ENCODE measurements at regions not wholly inside any gene's neighbourhood (a gene's known extent, or its start where the extent isn't known, plus 50 kb on each side); places are given as distances from the start of the nearest gene placed in this dataset.
"Not testable (repeated sequence)": the region's sequence is repeated elsewhere in the genome, so short reads cannot be mapped to it uniquely, and the experiment has no call there.

DNA sequence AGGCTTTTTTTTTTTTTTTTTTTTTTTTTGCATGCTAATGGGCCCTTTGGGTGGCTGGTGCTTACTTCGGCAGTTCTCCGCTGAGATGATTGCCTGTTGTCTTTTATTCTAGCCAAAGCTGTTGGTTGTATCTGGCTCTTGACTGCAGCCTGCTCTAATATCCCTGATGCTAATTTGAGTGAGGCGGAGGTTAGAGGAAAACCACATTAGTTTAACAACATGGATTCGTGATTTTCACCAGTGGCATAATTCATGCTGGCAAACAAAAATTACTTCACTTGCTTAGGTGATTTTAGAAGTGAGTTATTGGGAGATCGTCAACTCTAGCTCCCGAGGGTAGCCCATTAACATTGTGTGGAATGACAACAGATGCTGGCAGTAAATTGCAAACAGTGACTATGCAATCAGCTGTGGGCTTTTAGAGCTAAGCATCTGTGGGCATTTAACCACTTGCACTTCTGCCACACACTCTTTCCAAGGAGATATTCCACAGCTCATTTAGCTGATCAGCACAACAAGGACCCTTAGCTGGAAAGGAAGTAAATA lies 97.6 kb upstream of the ZDHHC17 start:
- DNase-seq, result no peak

DNA sequence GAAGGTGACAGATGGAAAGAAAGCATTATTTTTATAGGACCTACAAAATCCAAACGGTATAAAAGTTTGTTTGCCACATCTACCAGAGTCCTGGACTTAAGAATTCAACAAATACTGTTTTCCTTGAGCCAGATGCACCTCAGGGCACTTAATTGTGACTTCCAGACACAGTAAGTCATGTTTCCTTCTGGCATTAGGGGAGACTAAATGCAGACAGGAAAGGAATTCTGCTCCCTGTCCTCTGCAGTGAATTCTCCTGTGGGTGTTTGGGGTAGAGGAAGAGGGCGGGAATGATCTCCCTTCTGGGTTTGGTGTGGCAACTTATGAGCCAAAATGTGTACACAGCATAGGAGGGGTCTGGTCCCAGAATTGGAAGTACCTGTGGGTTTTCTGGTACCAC lies 93.9 kb upstream of the ZDHHC17 start:
- DNase-seq, result no peak

DNA sequence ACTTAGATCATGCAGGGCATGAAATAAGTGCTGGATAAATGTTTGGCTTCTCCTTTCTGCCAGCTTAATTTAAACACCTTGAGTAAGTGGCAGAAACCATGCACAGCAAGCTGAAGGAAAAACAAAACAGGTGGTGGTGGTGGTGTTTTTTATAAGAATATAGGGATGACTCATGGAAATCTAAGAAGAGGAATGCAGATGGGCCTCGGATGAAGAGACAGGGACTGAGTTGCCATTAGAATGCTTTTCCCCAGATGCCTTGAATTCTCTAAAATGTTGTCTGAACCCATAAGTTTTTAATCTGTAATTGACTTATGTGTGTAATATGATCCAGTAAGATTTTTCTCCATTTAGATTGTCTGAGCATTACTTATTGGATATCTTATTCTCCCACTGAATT lies 93.1 kb upstream of the ZDHHC17 start:
- DNase-seq, result no peak

DNA sequence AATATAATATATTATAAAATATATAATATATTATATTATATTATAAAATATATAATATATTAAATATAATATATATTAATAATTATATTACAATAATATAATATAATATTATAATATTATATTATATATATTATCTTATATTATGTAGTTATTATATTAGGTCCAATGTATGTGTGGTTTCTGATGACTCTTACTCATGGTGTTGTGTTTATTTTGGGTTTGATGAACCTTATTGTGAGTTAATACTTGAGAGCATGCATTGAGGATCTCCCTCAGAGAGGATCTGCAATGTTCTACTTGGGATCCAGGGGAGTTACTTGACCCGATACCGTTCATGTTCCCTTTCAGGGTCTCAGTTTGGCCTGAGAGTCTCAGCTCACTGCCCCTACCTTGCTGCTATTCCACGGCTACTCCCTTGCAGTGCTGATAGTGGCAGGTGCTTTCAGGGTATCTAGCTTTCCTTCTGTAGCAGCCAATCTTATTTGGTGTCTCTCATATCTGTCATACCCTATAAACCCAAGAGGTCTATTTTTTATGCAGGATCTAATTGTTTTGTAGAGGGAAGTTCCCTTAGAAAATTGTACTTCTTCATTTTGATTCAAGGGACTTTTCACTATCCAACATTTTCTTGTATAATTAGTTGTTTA lies 89.1 kb upstream of the ZDHHC17 start:
- DNase-seq, result no peak

- not testable (repeated sequence) for DNase-seq
These were observed 87.7 kb upstream of the ZDHHC17 start for GRCh38 chr12:76676261-76676660.

DNA sequence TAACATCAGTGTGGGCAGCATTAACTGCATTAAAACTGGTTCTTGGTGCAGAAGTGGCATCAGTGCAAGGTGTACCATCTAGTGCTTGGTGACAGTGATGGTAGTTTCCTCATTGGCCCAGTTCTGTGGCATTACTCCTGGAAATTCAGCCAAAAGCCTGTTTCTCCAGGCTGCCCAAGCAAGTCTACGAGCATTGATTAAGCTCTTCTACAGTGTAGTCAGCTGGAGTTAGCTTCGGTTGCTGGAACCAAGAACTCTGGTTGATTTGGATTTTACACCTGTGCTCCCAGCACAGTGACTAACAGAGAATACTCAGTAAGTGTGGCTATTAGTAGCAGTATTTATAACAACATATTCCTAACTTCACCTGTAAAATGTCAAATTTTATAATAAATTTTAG lies 84.9 kb upstream of the ZDHHC17 start:
- DNase-seq, result no peak

DNA sequence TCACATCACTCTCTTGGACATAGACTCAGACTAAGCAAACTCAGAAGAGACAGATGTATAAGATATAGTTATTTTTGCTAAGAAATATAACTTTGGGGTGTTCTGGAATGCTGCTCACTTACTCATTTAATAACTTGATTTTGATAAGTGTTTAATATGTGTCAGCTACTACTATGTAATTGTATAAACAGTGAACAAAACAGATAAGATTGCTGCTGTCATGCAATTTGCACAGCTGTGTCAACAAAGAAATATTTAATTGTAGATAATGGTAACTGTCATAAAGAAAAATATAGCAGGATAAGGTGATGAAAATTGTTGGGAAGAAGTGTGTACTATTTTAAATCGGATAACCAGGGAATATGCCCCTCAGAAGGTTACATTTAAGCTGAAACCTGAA lies 84.1 kb upstream of the ZDHHC17 start:
- no peak for DNase-seq

GRCh38 chr12:76680940-76681339 lies 83.0 kb upstream of the ZDHHC17 start:
- DNase-seq, result no peak

- DNase-seq, result no peak
These were observed 78.7 kb upstream of the ZDHHC17 start for GRCh38 chr12:76685246-76685678.

- no peak for DNase-seq
These were observed 75.9 kb upstream of the ZDHHC17 start for GRCh38 chr12:76687981-76688380.

DNA sequence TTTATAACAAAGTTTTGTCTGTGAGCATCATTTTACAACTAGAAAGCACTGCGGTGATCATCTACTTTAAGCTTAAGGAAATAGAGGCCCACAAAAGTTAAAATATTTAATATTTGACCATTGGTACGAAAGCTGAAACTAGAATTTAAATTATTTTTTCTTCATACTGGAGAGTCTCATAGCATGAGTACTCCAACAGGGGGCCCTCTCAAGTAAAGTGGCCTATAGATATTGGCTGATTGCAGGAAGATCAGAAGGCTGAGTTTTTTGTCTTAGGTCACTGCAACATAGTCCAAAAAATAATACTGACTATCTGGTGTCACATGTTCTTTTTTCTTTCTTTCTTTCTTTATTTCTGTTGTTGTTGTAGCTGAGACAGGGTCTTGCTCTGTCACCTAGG lies 75.3 kb upstream of the ZDHHC17 start:
- DNase-seq, result no peak

GRCh38 chr12:76690921-76691700 lies 72.8 kb upstream of the ZDHHC17 start:
- DNase-seq, result no peak

DNA sequence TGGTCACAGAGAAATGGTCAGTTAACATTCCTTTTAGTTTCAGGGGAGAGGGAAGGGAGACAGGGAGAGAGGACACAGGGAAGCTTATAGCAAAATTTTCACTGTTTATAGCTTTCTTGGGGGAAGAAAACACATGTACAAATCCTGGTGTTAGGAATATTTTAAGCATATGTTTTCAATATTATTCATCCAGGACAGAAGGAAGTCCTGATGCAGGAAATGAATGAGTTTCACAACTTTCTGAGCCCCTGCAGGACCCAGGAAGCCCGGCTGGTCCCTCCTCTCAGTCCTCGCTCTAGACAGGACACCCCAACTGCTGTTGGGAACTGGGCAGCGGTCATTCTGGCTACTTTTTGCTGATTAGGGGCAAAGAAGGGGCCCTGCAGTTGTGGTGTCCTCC lies 71.1 kb upstream of the ZDHHC17 start:
- no peak for DNase-seq

- DNase-seq, result no peak
These were observed 69.5 kb upstream of the ZDHHC17 start for GRCh38 chr12:76694369-76694768.

GRCh38 chr12:76696186-76696585 lies 67.7 kb upstream of the ZDHHC17 start:
- DNase-seq, result no peak

GRCh38 chr12:76697849-76698248 lies 66.1 kb upstream of the ZDHHC17 start:
- DNase-seq, result no peak

GRCh38 chr12:76698316-76698715 lies 65.6 kb upstream of the ZDHHC17 start:
- DNase-seq, result no peak

- no peak for DNase-seq
These were observed 64.9 kb upstream of the ZDHHC17 start for GRCh38 chr12:76698966-76699365.

DNA sequence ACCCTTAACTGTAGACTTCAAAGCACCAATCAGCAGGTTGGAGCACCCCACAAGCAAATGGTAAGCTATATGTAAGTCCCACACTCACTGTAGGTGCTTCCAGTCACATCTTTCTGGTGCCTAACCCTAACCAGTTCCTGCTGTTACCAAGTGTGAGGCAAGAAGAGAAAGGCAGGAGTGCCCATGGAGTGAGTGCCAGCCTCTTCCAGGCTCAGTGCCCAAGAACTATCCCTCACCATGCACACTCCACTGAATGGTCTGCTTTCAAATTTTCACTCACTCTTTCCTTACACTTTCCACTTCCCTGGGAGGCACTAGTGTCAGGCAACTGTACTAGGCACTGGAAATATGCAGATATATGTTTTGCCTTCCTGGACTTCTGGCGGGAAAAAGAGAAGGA lies 62.2 kb upstream of the ZDHHC17 start:
- DNase-seq, result no peak

- no peak for DNase-seq
These were observed 61.0 kb upstream of the ZDHHC17 start for GRCh38 chr12:76702946-76703345.

- DNase-seq, result no peak
These were observed 59.2 kb upstream of the ZDHHC17 start for GRCh38 chr12:76704693-76705092.

DNA sequence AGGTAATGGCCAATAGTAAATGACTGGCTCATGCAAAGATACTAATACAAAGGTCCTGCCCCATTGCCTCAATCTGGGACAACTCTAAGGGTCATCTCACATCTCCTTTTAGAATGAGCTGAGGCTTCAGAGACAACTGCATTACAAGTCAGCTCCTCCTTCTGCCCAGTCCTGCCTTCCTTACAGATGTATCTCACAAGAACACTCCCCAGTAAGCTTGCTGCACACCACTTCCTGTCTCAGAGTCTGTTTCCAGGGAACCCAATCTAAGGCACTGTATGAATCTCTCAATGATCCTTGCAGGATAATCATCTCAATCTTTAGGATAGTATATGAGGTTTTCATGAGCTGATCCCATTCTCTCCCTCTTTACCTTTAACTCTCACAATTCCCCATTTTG lies 57.8 kb upstream of the ZDHHC17 start:
- no peak for DNase-seq

- DNase-seq, result no peak
These were observed 57.2 kb upstream of the ZDHHC17 start for GRCh38 chr12:76706761-76707160.

DNA sequence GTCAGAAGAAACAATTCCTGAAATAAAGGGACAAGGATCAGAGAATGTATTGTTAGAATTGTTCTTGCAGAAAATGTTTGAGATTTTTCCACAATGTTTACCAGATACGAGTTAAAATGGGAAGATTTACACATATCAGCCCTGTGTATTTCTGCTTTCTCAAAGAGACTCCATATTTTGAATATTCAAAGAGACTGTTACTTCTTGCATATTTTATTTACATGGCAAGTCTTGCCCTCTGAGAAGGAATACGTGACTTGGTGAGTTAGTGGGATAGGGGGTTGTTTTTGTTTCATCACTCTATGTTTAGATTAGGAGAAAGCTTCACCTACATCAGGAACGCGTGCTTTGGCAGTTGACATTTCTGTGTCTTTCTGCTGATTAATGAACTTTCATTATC lies 56.1 kb upstream of the ZDHHC17 start:
- no peak for DNase-seq

- no peak for DNase-seq
These were observed 55.6 kb upstream of the ZDHHC17 start for GRCh38 chr12:76708296-76708695.

Data from activated CD4-positive, alpha-beta T cell treated with anti-CD3 and anti-CD28 coated beads, Interleukin-2, amount 50 U/mL, for 1 hour (primary cell).